ENCODE measurements at regions not wholly inside any gene's neighbourhood (a gene's known extent, or its start where the extent isn't known, plus 50 kb on each side); places are given as distances from the start of the nearest gene placed in this dataset.

GRCh38 chr10:3987143-3987974, 202.3 kb upstream of the KLF6 start:
- Histone ChIP-seq H3K27me3 (no peaks in the 10 kb centered on the region), H3K4me3 (ENCODE audit: low read depth in 1 of 2, low read length in 1 of 2) (no peak overlapping the region), H3K9me3 (no peaks in the 10 kb centered on the region), H3K4me1 (ENCODE audit: control insufficient read depth in 1 of 2, insufficient read depth in 1 of 2, low read depth in 1 of 2, low read length in 1 of 2) (no peaks in the 10 kb centered on the region), H3K36me3 (no peaks in the 10 kb centered on the region), H3K27ac (no peak overlapping the region)
- no peak for TF ChIP-seq CTCF (IDR thresholded peaks at IDR 0.05)

GRCh38 chr10:3986493-3987142, 201.6 kb upstream of the KLF6 start:
- no peak for TF ChIP-seq CTCF (IDR thresholded peaks at IDR 0.05)
- Histone ChIP-seq H3K9me3 (no peaks in the 10 kb centered on the region), H3K27me3 (no peaks in the 10 kb centered on the region), H3K27ac (no peak overlapping the region), H3K4me1 (ENCODE audit: control insufficient read depth in 1 of 2, insufficient read depth in 1 of 2, low read depth in 1 of 2, low read length in 1 of 2) (no peaks in the 10 kb centered on the region), H3K4me3 (ENCODE audit: low read depth in 1 of 2, low read length in 1 of 2) (no peak overlapping the region), H3K36me3 (no peaks in the 10 kb centered on the region)

GRCh38 chr10:3982746-3983442, 197.9 kb upstream of the KLF6 start:
- H3K36me3 ChIP-seq: no peaks in the 10 kb centered on the region
- no peak for TF ChIP-seq CTCF (IDR thresholded peaks at IDR 0.05)
- H3K9me3 ChIP-seq: no peaks in the 10 kb centered on the region
- H3K4me1 ChIP-seq (ENCODE audit: control insufficient read depth in 1 of 2, insufficient read depth in 1 of 2, low read depth in 1 of 2, low read length in 1 of 2): peaks cover 0 to 14% of the 10 kb centered on the region in 2 experiments
- no peak overlapping the region for H3K27ac ChIP-seq
- H3K4me3 ChIP-seq (ENCODE audit: low read depth in 1 of 2, low read length in 1 of 2): no peak overlapping the region
- H3K27me3 ChIP-seq: no peaks in the 10 kb centered on the region

- Histone ChIP-seq H3K4me3 (ENCODE audit: low read depth in 1 of 2, low read length in 1 of 2) (no peak overlapping the region), H3K9me3 (no peaks in the 10 kb centered on the region), H3K27me3 (no peaks in the 10 kb centered on the region), H3K36me3 (no peaks in the 10 kb centered on the region), H3K27ac (no peak overlapping the region), H3K4me1 (ENCODE audit: control insufficient read depth in 1 of 2, insufficient read depth in 1 of 2, low read depth in 1 of 2, low read length in 1 of 2) (peaks cover 0 to 14% of the 10 kb centered on the region in 2 experiments)
- TF ChIP-seq CTCF (IDR thresholded peaks at IDR 0.05): no peak
These were observed 196.3 kb upstream of the KLF6 start for GRCh38 chr10:3981300-3981699.

GRCh38 chr10:3980660-3981059, 195.7 kb upstream of the KLF6 start:
- Histone ChIP-seq H3K4me3 (ENCODE audit: low read depth in 1 of 2, low read length in 1 of 2) (no peak overlapping the region), H3K27ac (no peak overlapping the region), H3K4me1 (ENCODE audit: control insufficient read depth in 1 of 2, insufficient read depth in 1 of 2, low read depth in 1 of 2, low read length in 1 of 2) (peaks cover 0 to 14% of the 10 kb centered on the region in 2 experiments), H3K27me3 (no peaks in the 10 kb centered on the region), H3K36me3 (no peaks in the 10 kb centered on the region), H3K9me3 (no peaks in the 10 kb centered on the region)
- TF ChIP-seq CTCF (IDR thresholded peaks at IDR 0.05): no peak

Data from neutrophil (primary cell).